DND-41 (cell line): ENCODE measurements at regions not wholly inside any gene's neighbourhood (a gene's known extent, or its start where the extent isn't known, plus 50 kb on each side); places are given as distances from the start of the nearest gene placed in this dataset.

ENCODE experiments used
- ATAC-seq: fragments of 200-7000 bp; cut with Tn5 transposase; 3 replicates; pipeline ENCODE4 v1.9.1; 2021; ENCODE audit warnings: low read depth; ENCODE audit not compliant: insufficient read depth
- DNase-seq: peaks from one replicate; pipeline ENCODE4 v3.0.0-alpha.2; 2020
- H2AFZ ChIP-seq: 2 replicates; pipeline ENCODE4 v1.6.0; 2012; ENCODE audit warnings: low read depth, low read length
- H3K27ac ChIP-seq: 2 replicates; pipeline ENCODE4 v1.5.1; 2012; ENCODE audit warnings: low read length, inconsistent platforms
- H3K27me3 ChIP-seq: fragments of 200-600 bp; sonication (generic); 2 replicates; pipeline ENCODE4 v1.6.0; 2012; ENCODE audit warnings: low read length, mild to moderate bottlenecking, inconsistent platforms; ENCODE audit not compliant: insufficient read depth, poor library complexity
- H3K36me3 ChIP-seq: 2 replicates; pipeline ENCODE4 v1.5.1; 2012; ENCODE audit warnings: low read length, inconsistent platforms; ENCODE audit not compliant: insufficient read depth
- H3K4me1 ChIP-seq: 2 replicates; pipeline ENCODE4 v1.5.1; 2012; ENCODE audit warnings: mild to moderate bottlenecking, low read length; ENCODE audit not compliant: insufficient read depth
- H3K4me2 ChIP-seq: 2 replicates; pipeline ENCODE4 v1.6.0; 2012; ENCODE audit warnings: mild to moderate bottlenecking, moderate library complexity, low read length, inconsistent platforms; ENCODE audit not compliant: insufficient read depth
- H3K4me3 ChIP-seq, 2 experiments: fragments of 200-600 bp in 1 of 2; shearing (Covaris generic) in 1 of 2; 2 replicates each; pipeline ENCODE4 v1.5.1; 2012 to 2016; ENCODE audit warnings: inconsistent platforms in 2 of 2, low read length in 2 of 2, mild to moderate bottlenecking in 2 of 2, low read depth in 1 of 2, moderate library complexity in 1 of 2
- H3K79me2 ChIP-seq: 2 replicates; pipeline ENCODE4 v1.6.0; 2012; ENCODE audit warnings: low read length, inconsistent platforms; ENCODE audit not compliant: insufficient read depth
- H3K9ac ChIP-seq: 2 replicates; pipeline ENCODE4 v1.6.0; 2012; ENCODE audit warnings: low read depth, mild to moderate bottlenecking, inconsistent platforms, low read length, moderate library complexity
- H3K9me3 ChIP-seq: 2 replicates; pipeline ENCODE4 v1.5.1; 2012; ENCODE audit warnings: low read length, moderate library complexity, mild to moderate bottlenecking, inconsistent platforms; ENCODE audit not compliant: insufficient read depth, severe bottlenecking
- H4K20me1 ChIP-seq: 2 replicates; pipeline ENCODE4 v1.6.0; 2012; ENCODE audit warnings: low read length; ENCODE audit not compliant: insufficient read depth
- CTCF ChIP-seq: IDR thresholded peaks from 2 replicates; pipeline ENCODE4 v1.5.1; 2012; ENCODE audit warnings: borderline replicate concordance, low read length, moderate library complexity, mild to moderate bottlenecking; ENCODE audit not compliant: poor library complexity, severe bottlenecking; ENCODE audit errors: extremely low read depth
- EZH2 ChIP-seq: IDR thresholded peaks from 3 replicates; pipeline ENCODE4 v1.6.1; 2012; ENCODE audit warnings: borderline replicate concordance, low read depth, mild to moderate bottlenecking, moderate library complexity, low read length, inconsistent platforms; ENCODE audit not compliant: severe bottlenecking

GRCh38 chr21:16709866-16710550 is 802.8 kb upstream of the CXADR start:
- Histone ChIP-seq H3K4me1 (no peaks in the 10 kb centered on the region), H3K9ac (no peak overlapping the region), H3K4me2 (no peak overlapping the region), H2AFZ (no peak overlapping the region), H3K79me2 (no peaks in the 10 kb centered on the region), H3K36me3 (no peaks in the 10 kb centered on the region), H4K20me1 (no peaks in the 10 kb centered on the region), H3K9me3 (no peaks in the 10 kb centered on the region), H3K27me3 (no peaks in the 10 kb centered on the region), H3K27ac (no peak overlapping the region), H3K4me3 (no peak overlapping the region)
- no peak for DNase-seq
- TF ChIP-seq CTCF, result no peak
- no peak for TF ChIP-seq EZH2
- no peak for ATAC-seq

- no peak for TF ChIP-seq EZH2
- TF ChIP-seq CTCF, result no peak
- Histone ChIP-seq H3K79me2 (no peaks in the 10 kb centered on the region), H3K4me2 (no peak overlapping the region), H3K9ac (no peak overlapping the region), H3K4me3 (no peak overlapping the region), H3K36me3 (no peaks in the 10 kb centered on the region), H4K20me1 (no peaks in the 10 kb centered on the region), H3K4me1 (no peaks in the 10 kb centered on the region), H3K27ac (no peak overlapping the region), H3K9me3 (no peaks in the 10 kb centered on the region), H3K27me3 (no peaks in the 10 kb centered on the region), H2AFZ (no peak overlapping the region)
- DNase-seq, result no peak
- ATAC-seq, result no peak
Observed at GRCh38 chr21:16711757-16712156, 801.1 kb upstream of the CXADR start.

- DNase-seq (no peak), ATAC-seq (no peak)
- Histone ChIP-seq H3K27me3 (no peaks in the 10 kb centered on the region), H3K9me3 (no peaks in the 10 kb centered on the region), H3K27ac (no peak overlapping the region), H3K4me3 (no peak overlapping the region), H4K20me1 (no peaks in the 10 kb centered on the region), H3K79me2 (no peaks in the 10 kb centered on the region), H3K9ac (no peak overlapping the region), H3K36me3 (no peaks in the 10 kb centered on the region), H3K4me1 (no peaks in the 10 kb centered on the region), H3K4me2 (no peak overlapping the region), H2AFZ (no peak overlapping the region)
- TF ChIP-seq EZH2 (no peak), CTCF (no peak)
Observed at GRCh38 chr21:16713331-16714117, 799.3 kb upstream of the CXADR start.
